WTC11 (cell line): ENCODE measurements at regions not wholly inside any gene's neighbourhood (a gene's known extent, or its start where the extent isn't known, plus 50 kb on each side); places are given as distances from the start of the nearest gene placed in this dataset.

ENCODE experiments used
- ATAC-seq: fragments of 200-7000 bp; cut with Tn5 transposase; 2 replicates; pipeline ENCODE4 v1.10.0; 2021; ENCODE audit warnings: mild to moderate bottlenecking, moderate library complexity
- CTCF ChIA-PET: fragments of 300-600 bp; sonication (Branson Sonifier 250); formaldehyde crosslinking; loops from one replicate; lab custom pipeline; 2021; ENCODE audit warnings: antibody characterized with exemption; lab: Charles Lee
- POLR2A ChIA-PET: fragments of 350-600 bp; sonication (Branson Sonifier 250); formaldehyde crosslinking; loops from one replicate; lab custom pipeline; 2021; ENCODE audit warnings: antibody characterized with exemption; lab: Charles Lee
- DNase-seq: peaks from one replicate; pipeline ENCODE4 v3.0.0; 2021; ENCODE audit warnings: low spot score
- H3K27ac Mint-ChIP-seq: 2 replicates; pipeline ENCODE4 v1.8.0; 2021; ENCODE audit warnings: mixed read lengths
- H3K27me3 Mint-ChIP-seq: 2 replicates; pipeline ENCODE4 v1.8.0; 2021; ENCODE audit warnings: low read depth, mild to moderate bottlenecking, moderate library complexity, mixed read lengths
- H3K36me3 Mint-ChIP-seq: 2 replicates; pipeline ENCODE4 v1.8.0; 2021; ENCODE audit warnings: mixed read lengths
- H3K4me1 Mint-ChIP-seq: 2 replicates; pipeline ENCODE4 v1.8.0; 2022; ENCODE audit warnings: mixed read lengths
- H3K4me3 Mint-ChIP-seq: 2 replicates; pipeline ENCODE4 v1.8.0; 2021; ENCODE audit warnings: mild to moderate bottlenecking, moderate library complexity, mixed read lengths
- H3K9me3 Mint-ChIP-seq: 2 replicates; pipeline ENCODE4 v1.8.0; 2021; ENCODE audit warnings: mixed read lengths
- CDX4 ChIP-seq: fragments of 250-450 bp; sonication (Bioruptor Pico); IDR thresholded peaks from 2 replicates; pipeline ENCODE4 v1.9.0; 2021; ENCODE audit warnings: moderate library complexity, mild to moderate bottlenecking, inconsistent platforms, borderline replicate concordance
- CREB1 ChIP-seq: sonication (generic); formaldehyde crosslinking; IDR thresholded peaks from 2 replicates; pipeline ENCODE4 v1.8.0; 2023; ENCODE audit warnings: mild to moderate bottlenecking, missing genetic modification reagents
- JUN ChIP-seq: sonication (generic); formaldehyde crosslinking; IDR thresholded peaks from 2 replicates; pipeline ENCODE4 v1.8.0; 2023; ENCODE audit warnings: mild to moderate bottlenecking, missing genetic modification reagents
- KAT7 ChIP-seq: sonication (generic); formaldehyde crosslinking; IDR thresholded peaks from 2 replicates; pipeline ENCODE4 v1.8.1; 2023; ENCODE audit warnings: missing genetic modification reagents, mild to moderate bottlenecking, borderline replicate concordance
- MAX ChIP-seq: sonication (generic); formaldehyde crosslinking; IDR thresholded peaks from 2 replicates; pipeline ENCODE4 v1.8.0; 2022; ENCODE audit warnings: mild to moderate bottlenecking, missing genetic modification reagents
- MYBL2 ChIP-seq: sonication (generic); formaldehyde crosslinking; IDR thresholded peaks from 2 replicates; pipeline ENCODE4 v1.8.1; 2023; ENCODE audit warnings: mild to moderate bottlenecking, moderate library complexity, missing genetic modification reagents
- NFATC4 ChIP-seq: fragments of 250-450 bp; sonication (Bioruptor Pico); IDR thresholded peaks from 2 replicates; pipeline ENCODE4 v1.9.0; 2021; ENCODE audit warnings: mild to moderate bottlenecking
- PRRX2 ChIP-seq: fragments of 250-450 bp; sonication (Bioruptor Pico); IDR thresholded peaks from 2 replicates; pipeline ENCODE4 v1.8.0; 2021; ENCODE audit warnings: mild to moderate bottlenecking
- RORB ChIP-seq: fragments of 250-450 bp; sonication (Bioruptor Pico); IDR thresholded peaks from 2 replicates; pipeline ENCODE4 v1.9.0; 2021; ENCODE audit warnings: mild to moderate bottlenecking
- SMAD3 ChIP-seq: sonication (generic); formaldehyde crosslinking; IDR thresholded peaks from 2 replicates; pipeline ENCODE4 v1.8.0; 2022; ENCODE audit warnings: missing genetic modification reagents, mild to moderate bottlenecking, borderline replicate concordance
- SMAD4 ChIP-seq: sonication (generic); formaldehyde crosslinking; IDR thresholded peaks from 2 replicates; pipeline ENCODE4 v1.8.0; 2022; ENCODE audit warnings: mild to moderate bottlenecking, missing genetic modification reagents
- SP1 ChIP-seq: sonication (generic); formaldehyde crosslinking; conservative IDR thresholded peaks from 2 replicates; pipeline ENCODE4 v1.8.1; 2022; ENCODE audit warnings: missing genetic modification reagents
- TEAD1 ChIP-seq: sonication (generic); formaldehyde crosslinking; IDR thresholded peaks from 2 replicates; pipeline ENCODE4 v1.8.0; 2022; ENCODE audit warnings: mild to moderate bottlenecking, missing genetic modification reagents
- ZNF219 ChIP-seq: sonication (generic); formaldehyde crosslinking; IDR thresholded peaks from 2 replicates; pipeline ENCODE4 v1.8.0; 2023; ENCODE audit warnings: missing genetic modification reagents, mild to moderate bottlenecking, borderline replicate concordance
- ZSCAN18 ChIP-seq: fragments of 250-450 bp; sonication (Bioruptor Pico); IDR thresholded peaks from 2 replicates; pipeline ENCODE4 v2.1.2; 2022; ENCODE audit warnings: mild to moderate bottlenecking, moderate library complexity
- TF ChIP-seq, protein P1 (sequence below): sonication (generic); formaldehyde crosslinking; IDR thresholded peaks from 2 replicates; pipeline ENCODE4 v1.8.1; 2023; ENCODE audit warnings: mild to moderate bottlenecking, missing genetic modification reagents, borderline replicate concordance
- TF ChIP-seq, protein P2 (sequence below): sonication (generic); formaldehyde crosslinking; IDR thresholded peaks from 2 replicates; pipeline ENCODE4 v1.8.1; 2023; ENCODE audit warnings: mild to moderate bottlenecking, missing genetic modification reagents
- TF ChIP-seq, protein P3 (sequence below): fragments of 200-600 bp; IDR thresholded peaks from 2 replicates; pipeline ENCODE4 v1.8.0; 2022; ENCODE audit warnings: antibody characterized with exemption
- TF ChIP-seq, protein P4 (sequence below): sonication (generic); formaldehyde crosslinking; conservative IDR thresholded peaks from 2 replicates; pipeline ENCODE4 v1.8.1; 2022; ENCODE audit warnings: mild to moderate bottlenecking, missing genetic modification reagents

DNA sequence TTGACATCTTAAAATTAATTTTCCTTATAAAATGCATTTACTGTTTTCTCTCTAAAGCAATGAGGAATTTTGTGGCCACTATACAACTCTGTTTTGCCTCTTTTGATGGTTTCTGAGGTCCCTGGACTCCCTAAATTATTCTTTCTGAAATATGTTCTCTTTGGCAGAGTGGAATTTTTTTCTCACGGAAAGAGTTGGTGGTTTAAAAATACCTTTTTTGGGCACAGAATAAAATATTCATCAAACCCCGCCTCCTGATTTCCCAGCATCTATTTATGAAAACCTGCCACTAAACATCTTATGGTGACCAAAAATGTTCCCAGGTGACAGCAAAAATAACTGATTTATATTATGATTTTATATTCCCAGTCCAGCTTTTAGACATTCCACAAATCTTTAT, 165.3 kb upstream of the SYT6 start (continued):
- TF ChIP-seq SMAD4 (CRISPR knock-in tag): no peak
- no peak for TF ChIP-seq CREB1 (CRISPR knock-in tag)
- TF ChIP-seq SMAD3 (CRISPR knock-in tag): no peak
- TF ChIP-seq CDX4 (CRISPR knock-in tag): no peak
- TF ChIP-seq, protein P1, sequence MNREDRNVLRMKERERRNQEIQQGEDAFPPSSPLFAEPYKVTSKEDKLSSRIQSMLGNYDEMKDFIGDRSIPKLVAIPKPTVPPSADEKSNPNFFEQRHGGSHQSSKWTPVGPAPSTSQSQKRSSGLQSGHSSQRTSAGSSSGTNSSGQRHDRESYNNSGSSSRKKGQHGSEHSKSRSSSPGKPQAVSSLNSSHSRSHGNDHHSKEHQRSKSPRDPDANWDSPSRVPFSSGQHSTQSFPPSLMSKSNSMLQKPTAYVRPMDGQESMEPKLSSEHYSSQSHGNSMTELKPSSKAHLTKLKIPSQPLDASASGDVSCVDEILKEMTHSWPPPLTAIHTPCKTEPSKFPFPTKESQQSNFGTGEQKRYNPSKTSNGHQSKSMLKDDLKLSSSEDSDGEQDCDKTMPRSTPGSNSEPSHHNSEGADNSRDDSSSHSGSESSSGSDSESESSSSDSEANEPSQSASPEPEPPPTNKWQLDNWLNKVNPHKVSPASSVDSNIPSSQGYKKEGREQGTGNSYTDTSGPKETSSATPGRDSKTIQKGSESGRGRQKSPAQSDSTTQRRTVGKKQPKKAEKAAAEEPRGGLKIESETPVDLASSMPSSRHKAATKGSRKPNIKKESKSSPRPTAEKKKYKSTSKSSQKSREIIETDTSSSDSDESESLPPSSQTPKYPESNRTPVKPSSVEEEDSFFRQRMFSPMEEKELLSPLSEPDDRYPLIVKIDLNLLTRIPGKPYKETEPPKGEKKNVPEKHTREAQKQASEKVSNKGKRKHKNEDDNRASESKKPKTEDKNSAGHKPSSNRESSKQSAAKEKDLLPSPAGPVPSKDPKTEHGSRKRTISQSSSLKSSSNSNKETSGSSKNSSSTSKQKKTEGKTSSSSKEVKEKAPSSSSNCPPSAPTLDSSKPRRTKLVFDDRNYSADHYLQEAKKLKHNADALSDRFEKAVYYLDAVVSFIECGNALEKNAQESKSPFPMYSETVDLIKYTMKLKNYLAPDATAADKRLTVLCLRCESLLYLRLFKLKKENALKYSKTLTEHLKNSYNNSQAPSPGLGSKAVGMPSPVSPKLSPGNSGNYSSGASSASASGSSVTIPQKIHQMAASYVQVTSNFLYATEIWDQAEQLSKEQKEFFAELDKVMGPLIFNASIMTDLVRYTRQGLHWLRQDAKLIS (CRISPR knock-in tag): no peak

DNA sequence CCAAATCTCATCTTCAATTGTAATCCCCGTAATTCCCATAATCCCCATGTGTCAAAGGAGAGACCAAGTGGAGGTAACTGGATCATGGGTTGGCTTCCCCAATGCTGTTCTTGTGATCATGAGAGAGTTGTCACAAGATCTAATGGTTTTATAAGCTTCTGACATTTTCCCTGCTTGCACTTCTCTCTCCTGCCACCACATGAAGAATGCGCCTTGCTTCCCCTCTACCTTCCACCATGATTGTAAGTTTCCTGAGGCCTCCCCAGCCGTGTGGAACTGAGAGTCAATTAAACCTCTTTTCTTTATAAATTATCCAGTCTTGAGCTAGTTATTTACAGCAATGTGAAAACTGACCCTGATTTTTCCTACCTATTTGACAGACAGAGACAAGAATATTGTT, 162.5 kb upstream of the SYT6 start:
- no peak overlapping the region for H3K4me3 Mint-ChIP-seq
- no peak for DNase-seq
- TF ChIP-seq ZSCAN18 (CRISPR knock-in tag) (no peak), KAT7 (CRISPR knock-in tag) (no peak), JUN (CRISPR knock-in tag) (no peak), SMAD3 (CRISPR knock-in tag) (no peak), MYBL2 (no peak), MAX (CRISPR knock-in tag) (no peak), NFATC4 (CRISPR knock-in tag) (no peak), ZNF219 (CRISPR knock-in tag) (no peak), TEAD1 (CRISPR knock-in tag) (no peak), SP1 (no peak), RORB (no peak), PRRX2 (no peak), CDX4 (CRISPR knock-in tag) (no peak)
- TF ChIP-seq, protein P1 (CRISPR knock-in tag): no peak
- TF ChIP-seq, protein P2, sequence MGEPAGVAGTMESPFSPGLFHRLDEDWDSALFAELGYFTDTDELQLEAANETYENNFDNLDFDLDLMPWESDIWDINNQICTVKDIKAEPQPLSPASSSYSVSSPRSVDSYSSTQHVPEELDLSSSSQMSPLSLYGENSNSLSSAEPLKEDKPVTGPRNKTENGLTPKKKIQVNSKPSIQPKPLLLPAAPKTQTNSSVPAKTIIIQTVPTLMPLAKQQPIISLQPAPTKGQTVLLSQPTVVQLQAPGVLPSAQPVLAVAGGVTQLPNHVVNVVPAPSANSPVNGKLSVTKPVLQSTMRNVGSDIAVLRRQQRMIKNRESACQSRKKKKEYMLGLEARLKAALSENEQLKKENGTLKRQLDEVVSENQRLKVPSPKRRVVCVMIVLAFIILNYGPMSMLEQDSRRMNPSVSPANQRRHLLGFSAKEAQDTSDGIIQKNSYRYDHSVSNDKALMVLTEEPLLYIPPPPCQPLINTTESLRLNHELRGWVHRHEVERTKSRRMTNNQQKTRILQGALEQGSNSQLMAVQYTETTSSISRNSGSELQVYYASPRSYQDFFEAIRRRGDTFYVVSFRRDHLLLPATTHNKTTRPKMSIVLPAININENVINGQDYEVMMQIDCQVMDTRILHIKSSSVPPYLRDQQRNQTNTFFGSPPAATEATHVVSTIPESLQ (CRISPR knock-in tag): no peak
- TF ChIP-seq, protein P3, sequence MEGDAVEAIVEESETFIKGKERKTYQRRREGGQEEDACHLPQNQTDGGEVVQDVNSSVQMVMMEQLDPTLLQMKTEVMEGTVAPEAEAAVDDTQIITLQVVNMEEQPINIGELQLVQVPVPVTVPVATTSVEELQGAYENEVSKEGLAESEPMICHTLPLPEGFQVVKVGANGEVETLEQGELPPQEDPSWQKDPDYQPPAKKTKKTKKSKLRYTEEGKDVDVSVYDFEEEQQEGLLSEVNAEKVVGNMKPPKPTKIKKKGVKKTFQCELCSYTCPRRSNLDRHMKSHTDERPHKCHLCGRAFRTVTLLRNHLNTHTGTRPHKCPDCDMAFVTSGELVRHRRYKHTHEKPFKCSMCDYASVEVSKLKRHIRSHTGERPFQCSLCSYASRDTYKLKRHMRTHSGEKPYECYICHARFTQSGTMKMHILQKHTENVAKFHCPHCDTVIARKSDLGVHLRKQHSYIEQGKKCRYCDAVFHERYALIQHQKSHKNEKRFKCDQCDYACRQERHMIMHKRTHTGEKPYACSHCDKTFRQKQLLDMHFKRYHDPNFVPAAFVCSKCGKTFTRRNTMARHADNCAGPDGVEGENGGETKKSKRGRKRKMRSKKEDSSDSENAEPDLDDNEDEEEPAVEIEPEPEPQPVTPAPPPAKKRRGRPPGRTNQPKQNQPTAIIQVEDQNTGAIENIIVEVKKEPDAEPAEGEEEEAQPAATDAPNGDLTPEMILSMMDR: no peak
- TF ChIP-seq, protein P4, sequence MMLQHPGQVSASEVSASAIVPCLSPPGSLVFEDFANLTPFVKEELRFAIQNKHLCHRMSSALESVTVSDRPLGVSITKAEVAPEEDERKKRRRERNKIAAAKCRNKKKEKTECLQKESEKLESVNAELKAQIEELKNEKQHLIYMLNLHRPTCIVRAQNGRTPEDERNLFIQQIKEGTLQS: no peak
- H3K27me3 Mint-ChIP-seq: peaks cover 36% of the 10 kb centered on the region
- H3K36me3 Mint-ChIP-seq: no peaks in the 10 kb centered on the region
- ATAC-seq: no peak
- H3K27ac Mint-ChIP-seq: no peak overlapping the region
- CTCF ChIA-PET: interaction anchor here (0.6 to 1.2 kb wide), 3 partner anchors 31 to 424 kb away, joined by 3 to 4 read pairs (median 3); no protein-coding TSS in a partner anchor
- no peaks in the 10 kb centered on the region for H3K4me1 Mint-ChIP-seq
- POLR2A ChIA-PET: no interaction called here
- H3K9me3 Mint-ChIP-seq: peaks cover 8% of the 10 kb centered on the region
